GM18508 (cell line): ENCODE measurements at regions not wholly inside any gene's neighbourhood (a gene's known extent, or its start where the extent isn't known, plus 50 kb on each side); places are given as distances from the start of the nearest gene placed in this dataset.
A peak's percentile ranks its signal among the peaks of the same experiment; 100 is the strongest.
"Not testable (repeated sequence)": the region's sequence is repeated elsewhere in the genome, so short reads cannot be mapped to it uniquely, and the experiment has no call there.

ENCODE experiments used
- ATAC-seq: cut with Tn5 transposase; IDR thresholded peaks from one replicate; pipeline ENCODE4 v1.9.1; 2021; ENCODE audit warnings: moderate number of reproducible peaks; ENCODE audit not compliant: insufficient read depth, unreplicated experiment

- ATAC-seq, result no peak
These were observed 191.2 kb downstream of the PALM2AKAP2 start for GRCh38 chr9:109971226-109971625.

DNA sequence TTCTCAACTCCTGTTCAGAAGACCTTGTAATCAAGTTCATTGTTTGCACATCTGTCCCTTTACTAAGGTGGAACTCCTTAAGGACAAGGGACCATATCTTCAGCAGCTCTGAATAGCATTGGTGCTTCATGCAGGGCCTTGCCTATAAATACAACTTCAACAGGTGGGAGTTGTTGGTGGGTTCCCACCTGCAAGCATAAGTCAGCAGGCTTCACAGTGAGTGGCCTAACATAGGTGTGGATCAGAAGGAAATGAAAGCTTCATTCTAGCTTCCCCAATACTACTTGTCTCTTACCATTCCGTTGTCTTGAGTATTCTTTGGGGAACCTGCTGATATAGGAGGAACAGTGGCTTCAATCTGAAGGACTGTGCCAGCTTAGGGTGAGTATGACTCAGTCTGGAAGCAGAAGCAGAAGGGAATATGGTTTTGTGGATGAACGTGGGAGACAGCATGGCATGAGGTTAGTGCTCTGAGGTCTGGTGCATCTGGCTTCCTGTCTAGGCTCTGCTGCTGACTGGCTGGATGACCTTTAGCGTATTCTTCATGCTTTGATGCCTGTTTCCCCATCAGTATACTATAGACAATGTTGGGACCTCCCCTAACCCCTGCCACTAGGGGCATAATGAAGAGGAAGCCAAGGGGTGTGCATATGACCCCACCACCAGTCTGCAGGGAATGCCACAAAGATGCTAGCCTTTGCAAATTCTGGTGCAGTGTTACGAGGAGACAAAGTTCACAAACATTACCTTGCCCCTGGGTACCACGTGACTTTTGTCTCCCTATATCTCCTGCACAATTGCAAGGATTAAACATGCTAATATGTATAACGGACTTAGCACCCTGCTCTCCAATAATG, 192.3 kb downstream of the PALM2AKAP2 start:
- ATAC-seq, result peak; percentile 34

GRCh38 chr9:109973336-109973735, 193.3 kb downstream of the PALM2AKAP2 start:
- ATAC-seq, result no peak

GRCh38 chr9:109974143-109974917, 194.3 kb downstream of the PALM2AKAP2 start:
- ATAC-seq, result peak; percentile 82

- ATAC-seq, result no peak
These were observed 194.9 kb downstream of the PALM2AKAP2 start for GRCh38 chr9:109974918-109975276.

DNA sequence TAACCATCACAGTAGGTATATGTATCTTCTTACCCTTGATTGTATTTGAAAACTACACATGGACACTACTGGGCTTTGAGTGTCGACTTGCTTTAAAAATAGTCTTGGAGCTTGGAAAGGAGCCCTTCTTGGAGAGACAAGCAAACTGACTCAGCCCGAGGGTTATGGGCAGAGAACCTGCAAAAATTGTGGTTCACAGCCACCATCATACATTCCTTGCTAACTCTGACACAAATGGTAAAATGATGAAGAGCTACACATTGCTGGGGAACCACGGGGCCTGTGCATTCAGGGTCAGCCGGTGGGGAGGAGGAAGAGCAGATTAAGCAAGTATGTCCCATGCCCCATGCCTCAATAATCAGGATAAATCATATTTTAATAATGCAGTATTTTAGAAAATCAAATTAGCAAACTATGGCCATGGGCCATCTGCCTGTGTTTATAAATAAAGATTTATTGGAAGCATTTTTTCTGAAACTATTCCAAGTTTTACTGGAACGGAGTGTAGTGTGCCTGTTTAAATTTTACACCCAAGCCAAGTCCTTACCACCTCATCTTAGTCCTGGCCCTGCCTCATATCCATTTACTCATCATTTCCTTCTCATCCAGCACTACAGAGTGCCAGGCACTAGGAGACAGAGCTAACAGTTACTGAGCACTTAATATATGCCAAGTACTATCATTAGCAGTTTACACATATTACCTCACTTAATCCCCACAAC, 195.7 kb downstream of the PALM2AKAP2 start:
- no peak for ATAC-seq

- no peak for ATAC-seq
These were observed 196.3 kb downstream of the PALM2AKAP2 start for GRCh38 chr9:109976303-109976702.

DNA sequence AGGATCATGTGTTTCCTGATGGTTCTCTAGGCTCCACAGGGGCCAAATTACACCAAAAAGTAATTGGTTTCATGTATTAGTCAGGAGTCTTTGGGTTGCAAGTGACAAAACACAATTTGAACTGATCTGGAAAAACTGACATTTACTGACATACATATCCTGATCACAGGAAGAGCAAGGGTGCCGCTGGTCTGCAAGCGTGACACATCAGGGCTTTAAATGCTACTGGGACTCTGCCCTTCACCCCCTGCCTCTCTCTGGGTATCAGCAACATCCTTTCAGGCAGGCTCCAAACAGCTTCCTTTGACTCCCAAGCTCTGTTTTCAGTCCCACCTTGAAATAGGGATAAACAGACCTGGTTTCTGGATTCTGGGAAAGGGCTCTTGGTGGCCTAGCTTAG, 197.5 kb downstream of the PALM2AKAP2 start:
- no peak for ATAC-seq

- no peak for ATAC-seq
These were observed 201.1 kb downstream of the PALM2AKAP2 start for GRCh38 chr9:109981091-109981490.

DNA sequence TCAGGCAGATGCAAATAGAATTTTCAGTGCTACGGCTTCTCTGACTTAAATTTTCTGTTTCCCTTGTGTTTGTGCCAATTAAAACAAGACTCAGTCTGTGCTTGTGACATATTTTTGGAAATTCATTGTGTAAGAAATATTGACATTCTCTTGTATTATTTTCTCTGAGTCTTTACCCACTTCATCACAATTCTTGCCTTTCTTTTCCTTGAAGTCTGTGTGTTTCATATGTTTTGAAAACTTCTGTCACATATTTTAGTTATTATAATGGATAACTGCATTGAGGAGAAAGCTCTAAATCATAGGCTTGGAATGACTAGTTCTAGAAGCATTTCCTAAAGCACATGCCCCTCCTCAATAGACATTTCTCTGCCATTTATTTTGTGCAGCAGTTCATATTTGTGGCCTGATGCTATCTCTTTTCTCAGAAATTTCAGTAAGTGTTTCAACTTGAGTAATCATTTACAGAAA, 206.6 kb downstream of the PALM2AKAP2 start:
- ATAC-seq, result no peak

- no peak for ATAC-seq
These were observed 209.3 kb downstream of the PALM2AKAP2 start for GRCh38 chr9:109989296-109989695.

- ATAC-seq, result no peak
These were observed 210.5 kb downstream of the PALM2AKAP2 start for GRCh38 chr9:109990541-109990940.

DNA sequence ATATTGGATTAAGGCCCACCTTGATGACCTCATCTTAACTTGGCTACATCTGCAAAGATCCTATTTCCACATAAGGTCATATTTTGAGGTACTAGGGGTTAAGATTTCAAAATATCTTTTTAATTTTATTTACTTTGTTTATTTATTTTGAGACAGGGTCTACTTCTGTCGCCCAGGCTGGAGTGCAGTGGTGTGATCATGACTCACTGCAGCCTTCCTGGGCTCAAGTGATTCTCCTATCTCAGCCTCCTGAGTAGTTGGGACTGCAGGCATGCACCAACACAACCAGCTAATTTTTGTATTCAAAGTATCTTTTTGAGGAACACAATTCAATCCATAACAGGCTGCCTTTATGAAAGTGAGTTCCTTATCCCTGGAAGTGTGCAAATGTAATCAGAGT, 212.3 kb downstream of the PALM2AKAP2 start:
- no peak for ATAC-seq

- no peak for ATAC-seq
These were observed 213.4 kb downstream of the PALM2AKAP2 start for GRCh38 chr9:109993250-109993978.

- ATAC-seq, result no peak
These were observed 213.8 kb downstream of the C9orf152 start for GRCh38 chr9:109994141-109994540.

DNA sequence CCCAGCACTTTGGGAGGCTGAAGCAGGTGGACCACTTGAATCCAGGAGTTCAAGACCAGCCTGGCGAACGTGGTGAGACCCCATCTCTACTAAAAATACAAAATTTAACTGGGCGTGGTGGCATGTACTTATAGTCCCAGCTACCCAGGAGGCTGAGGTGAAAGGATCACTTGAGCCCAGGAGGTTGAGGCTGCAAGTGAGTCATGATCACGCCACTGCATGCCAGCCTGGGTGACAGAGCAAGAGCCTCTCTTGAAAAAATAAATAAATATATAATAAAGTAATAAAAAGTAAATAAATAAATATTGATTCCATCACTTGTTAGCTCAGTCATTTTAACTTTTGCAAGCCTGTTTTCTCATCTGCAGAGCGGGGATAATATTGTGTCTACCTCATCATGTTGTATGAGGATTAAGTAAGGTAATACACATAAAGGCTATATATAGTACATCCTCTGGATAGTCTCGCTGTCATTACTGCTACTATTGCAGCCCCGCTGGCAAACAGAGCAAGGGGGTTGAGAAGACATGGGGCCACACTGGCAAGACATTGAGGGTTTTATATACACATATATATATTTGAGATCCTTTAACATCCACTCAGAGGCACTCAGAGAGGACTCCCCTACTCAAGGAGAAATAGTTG, 210.9 kb downstream of the C9orf152 start:
- ATAC-seq, result no peak

DNA sequence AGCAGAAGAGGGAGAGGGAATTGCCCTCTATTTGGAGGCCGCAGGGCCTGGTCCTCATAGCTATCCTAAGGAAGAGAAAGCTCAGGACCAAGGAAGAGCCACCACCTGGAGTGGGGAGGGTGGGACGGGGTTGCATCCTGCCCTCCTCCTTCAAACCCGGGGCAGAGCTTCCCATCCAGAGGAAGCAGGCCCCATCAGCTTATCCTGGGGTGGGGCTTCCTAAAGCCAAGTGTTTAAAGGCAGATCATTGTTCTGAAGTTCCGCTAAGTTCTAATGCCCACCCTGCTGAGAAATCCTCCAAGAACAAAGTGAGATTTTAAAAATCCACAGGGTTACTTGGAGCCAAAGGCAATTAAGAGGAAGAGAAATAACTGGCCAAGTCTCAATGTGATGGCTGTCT, 210.3 kb downstream of the C9orf152 start:
- ATAC-seq, result no peak

- not testable (repeated sequence) for ATAC-seq
These were observed 202.4 kb downstream of the C9orf152 start for GRCh38 chr9:110005521-110005920.

DNA sequence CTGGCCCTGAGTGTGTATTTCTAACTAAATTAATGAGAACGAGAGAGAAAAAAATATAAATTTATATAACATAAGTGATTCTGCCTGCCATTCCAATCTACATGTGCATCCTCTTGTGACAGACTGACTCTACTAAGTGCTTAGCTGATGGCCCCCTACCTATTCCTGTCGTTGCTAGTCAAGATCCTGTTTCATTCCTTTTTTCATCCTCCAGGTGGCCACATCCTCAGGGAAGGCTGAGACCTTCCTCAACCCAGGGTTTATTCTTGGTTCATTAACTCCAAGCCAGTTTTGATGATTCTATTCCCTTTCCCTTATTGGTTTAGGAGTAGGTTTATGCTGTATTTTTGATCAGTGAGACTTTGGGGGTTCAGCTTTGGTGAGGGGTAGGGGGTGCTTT, 201.3 kb downstream of the C9orf152 start:
- no peak for ATAC-seq
